WTC11 (cell line): ENCODE measurements at regions not wholly inside any gene's neighbourhood (a gene's known extent, or its start where the extent isn't known, plus 50 kb on each side); places are given as distances from the start of the nearest gene placed in this dataset.

Experiments used
- CREM ChIP-seq: sonication (generic); formaldehyde crosslinking; IDR thresholded peaks from 2 replicates; pipeline ENCODE4 v1.8.1; 2022; ENCODE audit warnings: mild to moderate bottlenecking, missing genetic modification reagents, moderate library complexity
- JUN ChIP-seq: sonication (generic); formaldehyde crosslinking; IDR thresholded peaks from 2 replicates; pipeline ENCODE4 v1.8.0; 2023; ENCODE audit warnings: mild to moderate bottlenecking, missing genetic modification reagents
- NFE2L1 ChIP-seq: sonication (generic); formaldehyde crosslinking; IDR thresholded peaks from 2 replicates; pipeline ENCODE4 v1.8.1; 2023; ENCODE audit warnings: missing genetic modification reagents
- RELA ChIP-seq: sonication (generic); formaldehyde crosslinking; IDR thresholded peaks from 2 replicates; pipeline ENCODE4 v1.8.1; 2022; ENCODE audit warnings: missing genetic modification reagents, mild to moderate bottlenecking, borderline replicate concordance
- SMAD3 ChIP-seq: sonication (generic); formaldehyde crosslinking; IDR thresholded peaks from 2 replicates; pipeline ENCODE4 v1.8.0; 2022; ENCODE audit warnings: missing genetic modification reagents, mild to moderate bottlenecking, borderline replicate concordance
- SP1 ChIP-seq: sonication (generic); formaldehyde crosslinking; conservative IDR thresholded peaks from 2 replicates; pipeline ENCODE4 v1.8.1; 2022; ENCODE audit warnings: missing genetic modification reagents
- TEAD1 ChIP-seq: sonication (generic); formaldehyde crosslinking; IDR thresholded peaks from 2 replicates; pipeline ENCODE4 v1.8.0; 2022; ENCODE audit warnings: mild to moderate bottlenecking, missing genetic modification reagents
- ZNF121 ChIP-seq: sonication (generic); formaldehyde crosslinking; IDR thresholded peaks from 2 replicates; pipeline ENCODE4 v1.8.0; 2023; ENCODE audit warnings: missing genetic modification reagents
- TF ChIP-seq, protein P1 (sequence below): fragments of 200-600 bp; IDR thresholded peaks from 2 replicates; pipeline ENCODE4 v1.8.0; 2022; ENCODE audit warnings: antibody characterized with exemption
- TF ChIP-seq, protein P2 (sequence below): sonication (generic); formaldehyde crosslinking; IDR thresholded peaks from 2 replicates; pipeline ENCODE4 v1.8.1; 2022; ENCODE audit warnings: mild to moderate bottlenecking, missing genetic modification reagents, moderate library complexity, borderline replicate concordance
- TF ChIP-seq, protein P3 (sequence below): sonication (generic); formaldehyde crosslinking; IDR thresholded peaks from 2 replicates; pipeline ENCODE4 v1.8.1; 2023; ENCODE audit warnings: mild to moderate bottlenecking, missing genetic modification reagents, moderate library complexity
- TF ChIP-seq, protein P4 (sequence below): fragments of 250-450 bp; sonication (Bioruptor Pico); IDR thresholded peaks from 2 replicates; pipeline ENCODE4 v1.9.0; 2021; ENCODE audit warnings: mild to moderate bottlenecking
- TF ChIP-seq, protein P5 (sequence below): sonication (generic); formaldehyde crosslinking; IDR thresholded peaks from 2 replicates; pipeline ENCODE4 v1.8.1; 2023; ENCODE audit warnings: mild to moderate bottlenecking, missing genetic modification reagents, borderline replicate concordance
- TF ChIP-seq, protein P6 (sequence below): sonication (generic); formaldehyde crosslinking; IDR thresholded peaks from 2 replicates; pipeline ENCODE4 v1.8.0; 2023; ENCODE audit warnings: mild to moderate bottlenecking, missing genetic modification reagents

DNA sequence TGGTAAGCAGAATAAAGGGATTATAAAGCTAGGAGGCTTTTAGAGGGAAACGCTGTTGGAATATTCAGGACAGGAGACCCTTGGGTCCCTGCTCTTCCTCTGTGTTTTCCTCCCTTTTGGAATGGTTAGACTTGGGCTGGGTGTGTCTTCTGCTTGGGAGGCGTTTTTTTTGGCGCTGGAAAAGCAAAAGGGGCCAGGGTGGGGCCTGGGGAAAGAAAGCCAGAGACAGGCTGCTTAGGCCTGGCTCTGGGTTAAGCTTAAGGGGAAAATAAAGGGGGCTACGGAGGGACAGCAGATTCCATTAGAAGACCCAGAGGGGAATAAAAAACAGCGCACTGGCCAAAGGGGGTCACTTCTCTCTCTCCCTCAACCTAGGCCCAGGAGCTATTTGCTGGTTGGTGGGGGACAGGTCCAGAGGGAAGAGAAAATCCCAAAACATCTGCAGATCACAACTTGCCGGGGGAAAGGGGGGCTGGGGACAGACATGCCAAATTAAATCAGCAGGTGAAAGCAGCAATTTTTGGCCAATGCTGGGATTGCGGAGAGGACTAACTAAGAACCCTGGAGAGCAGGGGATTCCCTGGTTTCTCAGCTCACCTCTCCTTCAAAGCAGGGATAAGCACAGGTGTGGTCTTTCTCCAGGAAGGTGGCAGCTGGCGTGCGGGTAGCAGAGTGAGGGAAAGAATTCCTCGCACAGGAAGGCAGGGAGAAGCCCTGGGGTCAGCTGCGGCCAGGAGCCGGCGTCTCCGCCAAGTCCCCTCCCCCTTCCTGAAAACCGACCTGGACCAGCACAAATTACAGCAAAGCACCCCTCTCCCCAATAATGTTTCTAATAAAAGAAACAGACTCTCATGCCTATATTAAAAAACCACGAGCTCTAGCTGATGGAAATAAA lies 82.2 kb upstream of the AK4 start:
- TF ChIP-seq, protein P1, sequence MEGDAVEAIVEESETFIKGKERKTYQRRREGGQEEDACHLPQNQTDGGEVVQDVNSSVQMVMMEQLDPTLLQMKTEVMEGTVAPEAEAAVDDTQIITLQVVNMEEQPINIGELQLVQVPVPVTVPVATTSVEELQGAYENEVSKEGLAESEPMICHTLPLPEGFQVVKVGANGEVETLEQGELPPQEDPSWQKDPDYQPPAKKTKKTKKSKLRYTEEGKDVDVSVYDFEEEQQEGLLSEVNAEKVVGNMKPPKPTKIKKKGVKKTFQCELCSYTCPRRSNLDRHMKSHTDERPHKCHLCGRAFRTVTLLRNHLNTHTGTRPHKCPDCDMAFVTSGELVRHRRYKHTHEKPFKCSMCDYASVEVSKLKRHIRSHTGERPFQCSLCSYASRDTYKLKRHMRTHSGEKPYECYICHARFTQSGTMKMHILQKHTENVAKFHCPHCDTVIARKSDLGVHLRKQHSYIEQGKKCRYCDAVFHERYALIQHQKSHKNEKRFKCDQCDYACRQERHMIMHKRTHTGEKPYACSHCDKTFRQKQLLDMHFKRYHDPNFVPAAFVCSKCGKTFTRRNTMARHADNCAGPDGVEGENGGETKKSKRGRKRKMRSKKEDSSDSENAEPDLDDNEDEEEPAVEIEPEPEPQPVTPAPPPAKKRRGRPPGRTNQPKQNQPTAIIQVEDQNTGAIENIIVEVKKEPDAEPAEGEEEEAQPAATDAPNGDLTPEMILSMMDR = no peak
- TF ChIP-seq, protein P2, sequence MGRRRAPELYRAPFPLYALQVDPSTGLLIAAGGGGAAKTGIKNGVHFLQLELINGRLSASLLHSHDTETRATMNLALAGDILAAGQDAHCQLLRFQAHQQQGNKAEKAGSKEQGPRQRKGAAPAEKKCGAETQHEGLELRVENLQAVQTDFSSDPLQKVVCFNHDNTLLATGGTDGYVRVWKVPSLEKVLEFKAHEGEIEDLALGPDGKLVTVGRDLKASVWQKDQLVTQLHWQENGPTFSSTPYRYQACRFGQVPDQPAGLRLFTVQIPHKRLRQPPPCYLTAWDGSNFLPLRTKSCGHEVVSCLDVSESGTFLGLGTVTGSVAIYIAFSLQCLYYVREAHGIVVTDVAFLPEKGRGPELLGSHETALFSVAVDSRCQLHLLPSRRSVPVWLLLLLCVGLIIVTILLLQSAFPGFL (CRISPR knock-in tag) = no peak
- TF ChIP-seq NFE2L1 = no peak
- no peak for TF ChIP-seq CREM (CRISPR knock-in tag)
- TF ChIP-seq JUN = no peak
- no peak for TF ChIP-seq SP1 (CRISPR knock-in tag)
- TF ChIP-seq, protein P3, sequence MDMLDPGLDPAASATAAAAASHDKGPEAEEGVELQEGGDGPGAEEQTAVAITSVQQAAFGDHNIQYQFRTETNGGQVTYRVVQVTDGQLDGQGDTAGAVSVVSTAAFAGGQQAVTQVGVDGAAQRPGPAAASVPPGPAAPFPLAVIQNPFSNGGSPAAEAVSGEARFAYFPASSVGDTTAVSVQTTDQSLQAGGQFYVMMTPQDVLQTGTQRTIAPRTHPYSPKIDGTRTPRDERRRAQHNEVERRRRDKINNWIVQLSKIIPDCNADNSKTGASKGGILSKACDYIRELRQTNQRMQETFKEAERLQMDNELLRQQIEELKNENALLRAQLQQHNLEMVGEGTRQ (CRISPR knock-in tag) = no peak
- TF ChIP-seq ZNF121 (CRISPR knock-in tag) = no peak
- TF ChIP-seq, protein P4, sequence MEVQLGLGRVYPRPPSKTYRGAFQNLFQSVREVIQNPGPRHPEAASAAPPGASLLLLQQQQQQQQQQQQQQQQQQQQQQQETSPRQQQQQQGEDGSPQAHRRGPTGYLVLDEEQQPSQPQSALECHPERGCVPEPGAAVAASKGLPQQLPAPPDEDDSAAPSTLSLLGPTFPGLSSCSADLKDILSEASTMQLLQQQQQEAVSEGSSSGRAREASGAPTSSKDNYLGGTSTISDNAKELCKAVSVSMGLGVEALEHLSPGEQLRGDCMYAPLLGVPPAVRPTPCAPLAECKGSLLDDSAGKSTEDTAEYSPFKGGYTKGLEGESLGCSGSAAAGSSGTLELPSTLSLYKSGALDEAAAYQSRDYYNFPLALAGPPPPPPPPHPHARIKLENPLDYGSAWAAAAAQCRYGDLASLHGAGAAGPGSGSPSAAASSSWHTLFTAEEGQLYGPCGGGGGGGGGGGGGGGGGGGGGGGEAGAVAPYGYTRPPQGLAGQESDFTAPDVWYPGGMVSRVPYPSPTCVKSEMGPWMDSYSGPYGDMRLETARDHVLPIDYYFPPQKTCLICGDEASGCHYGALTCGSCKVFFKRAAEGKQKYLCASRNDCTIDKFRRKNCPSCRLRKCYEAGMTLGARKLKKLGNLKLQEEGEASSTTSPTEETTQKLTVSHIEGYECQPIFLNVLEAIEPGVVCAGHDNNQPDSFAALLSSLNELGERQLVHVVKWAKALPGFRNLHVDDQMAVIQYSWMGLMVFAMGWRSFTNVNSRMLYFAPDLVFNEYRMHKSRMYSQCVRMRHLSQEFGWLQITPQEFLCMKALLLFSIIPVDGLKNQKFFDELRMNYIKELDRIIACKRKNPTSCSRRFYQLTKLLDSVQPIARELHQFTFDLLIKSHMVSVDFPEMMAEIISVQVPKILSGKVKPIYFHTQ (CRISPR knock-in tag) = no peak
- no peak for TF ChIP-seq SMAD3 (CRISPR knock-in tag)
- TF ChIP-seq TEAD1 (CRISPR knock-in tag) = no peak
- no peak for TF ChIP-seq RELA (CRISPR knock-in tag)
- TF ChIP-seq, protein P5, sequence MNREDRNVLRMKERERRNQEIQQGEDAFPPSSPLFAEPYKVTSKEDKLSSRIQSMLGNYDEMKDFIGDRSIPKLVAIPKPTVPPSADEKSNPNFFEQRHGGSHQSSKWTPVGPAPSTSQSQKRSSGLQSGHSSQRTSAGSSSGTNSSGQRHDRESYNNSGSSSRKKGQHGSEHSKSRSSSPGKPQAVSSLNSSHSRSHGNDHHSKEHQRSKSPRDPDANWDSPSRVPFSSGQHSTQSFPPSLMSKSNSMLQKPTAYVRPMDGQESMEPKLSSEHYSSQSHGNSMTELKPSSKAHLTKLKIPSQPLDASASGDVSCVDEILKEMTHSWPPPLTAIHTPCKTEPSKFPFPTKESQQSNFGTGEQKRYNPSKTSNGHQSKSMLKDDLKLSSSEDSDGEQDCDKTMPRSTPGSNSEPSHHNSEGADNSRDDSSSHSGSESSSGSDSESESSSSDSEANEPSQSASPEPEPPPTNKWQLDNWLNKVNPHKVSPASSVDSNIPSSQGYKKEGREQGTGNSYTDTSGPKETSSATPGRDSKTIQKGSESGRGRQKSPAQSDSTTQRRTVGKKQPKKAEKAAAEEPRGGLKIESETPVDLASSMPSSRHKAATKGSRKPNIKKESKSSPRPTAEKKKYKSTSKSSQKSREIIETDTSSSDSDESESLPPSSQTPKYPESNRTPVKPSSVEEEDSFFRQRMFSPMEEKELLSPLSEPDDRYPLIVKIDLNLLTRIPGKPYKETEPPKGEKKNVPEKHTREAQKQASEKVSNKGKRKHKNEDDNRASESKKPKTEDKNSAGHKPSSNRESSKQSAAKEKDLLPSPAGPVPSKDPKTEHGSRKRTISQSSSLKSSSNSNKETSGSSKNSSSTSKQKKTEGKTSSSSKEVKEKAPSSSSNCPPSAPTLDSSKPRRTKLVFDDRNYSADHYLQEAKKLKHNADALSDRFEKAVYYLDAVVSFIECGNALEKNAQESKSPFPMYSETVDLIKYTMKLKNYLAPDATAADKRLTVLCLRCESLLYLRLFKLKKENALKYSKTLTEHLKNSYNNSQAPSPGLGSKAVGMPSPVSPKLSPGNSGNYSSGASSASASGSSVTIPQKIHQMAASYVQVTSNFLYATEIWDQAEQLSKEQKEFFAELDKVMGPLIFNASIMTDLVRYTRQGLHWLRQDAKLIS = no peak
- TF ChIP-seq, protein P6, sequence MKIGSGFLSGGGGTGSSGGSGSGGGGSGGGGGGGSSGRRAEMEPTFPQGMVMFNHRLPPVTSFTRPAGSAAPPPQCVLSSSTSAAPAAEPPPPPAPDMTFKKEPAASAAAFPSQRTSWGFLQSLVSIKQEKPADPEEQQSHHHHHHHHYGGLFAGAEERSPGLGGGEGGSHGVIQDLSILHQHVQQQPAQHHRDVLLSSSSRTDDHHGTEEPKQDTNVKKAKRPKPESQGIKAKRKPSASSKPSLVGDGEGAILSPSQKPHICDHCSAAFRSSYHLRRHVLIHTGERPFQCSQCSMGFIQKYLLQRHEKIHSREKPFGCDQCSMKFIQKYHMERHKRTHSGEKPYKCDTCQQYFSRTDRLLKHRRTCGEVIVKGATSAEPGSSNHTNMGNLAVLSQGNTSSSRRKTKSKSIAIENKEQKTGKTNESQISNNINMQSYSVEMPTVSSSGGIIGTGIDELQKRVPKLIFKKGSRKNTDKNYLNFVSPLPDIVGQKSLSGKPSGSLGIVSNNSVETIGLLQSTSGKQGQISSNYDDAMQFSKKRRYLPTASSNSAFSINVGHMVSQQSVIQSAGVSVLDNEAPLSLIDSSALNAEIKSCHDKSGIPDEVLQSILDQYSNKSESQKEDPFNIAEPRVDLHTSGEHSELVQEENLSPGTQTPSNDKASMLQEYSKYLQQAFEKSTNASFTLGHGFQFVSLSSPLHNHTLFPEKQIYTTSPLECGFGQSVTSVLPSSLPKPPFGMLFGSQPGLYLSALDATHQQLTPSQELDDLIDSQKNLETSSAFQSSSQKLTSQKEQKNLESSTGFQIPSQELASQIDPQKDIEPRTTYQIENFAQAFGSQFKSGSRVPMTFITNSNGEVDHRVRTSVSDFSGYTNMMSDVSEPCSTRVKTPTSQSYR (CRISPR knock-in tag) = no peak
